H1 (cell line): ENCODE measurements at regions not wholly inside any gene's neighbourhood (a gene's known extent, or its start where the extent isn't known, plus 50 kb on each side); places are given as distances from the start of the nearest gene placed in this dataset.

ENCODE experiments used
- CTCF ChIA-PET: fragments of 300-600 bp; sonication (Branson Sonifier 250); formaldehyde crosslinking; loops from one replicate; lab custom pipeline; 2021; ENCODE audit not compliant: partially characterized antibody; lab: Charles Lee
- POLR2A ChIA-PET: fragments of 300-600 bp; sonication (Branson Sonifier 250); formaldehyde crosslinking; loops from one replicate; lab custom pipeline; 2021; ENCODE audit warnings: inconsistent platforms; ENCODE audit not compliant: partially characterized antibody; lab: Charles Lee
- DNase-seq, 2 experiments: peaks; one replicate each; pipeline versions ENCODE4 v3.0.0 to v3.0.0-alpha.2; 2010 to 2022; ENCODE audit warnings: low spot score in 2 of 2, low read depth in 1 of 2, mixed read lengths in 1 of 2
- FAIRE-seq: peaks from 2 replicates; lab custom pipeline; 2011; peaks lifted over from hg19 to GRCh38; lab: Jason Lieb, UNC
- H2AFZ ChIP-seq: 2 replicates; pipeline ENCODE4 v1.8.1; 2012; ENCODE audit warnings: low read length, inconsistent platforms
- H2AK5ac ChIP-seq: 2 replicates; pipeline ENCODE4 v1.6.1; 2013; ENCODE audit warnings: low read depth, low read length
- H2BK120ac ChIP-seq: replicated peaks from 2 replicates; pipeline ENCODE3; 2013; ENCODE audit warnings: low read depth, low read length, inconsistent platforms
- H2BK12ac ChIP-seq: 2 replicates; pipeline ENCODE4 v1.6.1; 2013; ENCODE audit warnings: low read depth, low read length
- H2BK15ac ChIP-seq: 2 replicates; pipeline ENCODE4 v1.6.1; 2013; ENCODE audit warnings: low read length
- H2BK20ac ChIP-seq: 2 replicates; pipeline ENCODE4 v1.6.1; 2013; ENCODE audit warnings: low read length
- H2BK5ac ChIP-seq: 2 replicates; pipeline ENCODE4 v1.6.1; 2013; ENCODE audit warnings: low read depth, low read length
- H3K14ac ChIP-seq: 2 replicates; pipeline ENCODE4 v1.6.1; 2013; ENCODE audit warnings: inconsistent platforms; ENCODE audit not compliant: insufficient read length
- H3K18ac ChIP-seq: 2 replicates; pipeline ENCODE4 v1.6.1; 2013; ENCODE audit warnings: low read length; ENCODE audit errors: extremely low read depth
- H3K23ac ChIP-seq: 2 replicates; pipeline ENCODE4 v1.6.1; 2013; ENCODE audit warnings: inconsistent platforms; ENCODE audit not compliant: insufficient read length
- H3K23me2 ChIP-seq: 2 replicates; pipeline ENCODE4 v1.6.1; 2013; ENCODE audit warnings: low read depth, low read length
- H3K27ac ChIP-seq: 2 replicates; pipeline ENCODE4 v1.6.1; 2011; ENCODE audit warnings: low read depth, low read length, inconsistent platforms
- H3K27me3 ChIP-seq, 4 experiments: replicated peaks in 1 of 4; 1 replicate in 1 of 4; 2 replicates in 3 of 4; pipeline versions ENCODE4 v1.6.1 to v1.8.1; 2011 to 2013; ENCODE audit warnings: low read length in 3 of 4, mild to moderate bottlenecking in 3 of 4, inconsistent platforms in 2 of 4, mixed read lengths in 2 of 4, moderate library complexity in 1 of 4; ENCODE audit not compliant: control insufficient read depth in 3 of 4, insufficient read depth in 3 of 4; ENCODE audit errors: extremely low read depth in 1 of 4
- H3K36me3 ChIP-seq, 4 experiments: 2 replicates each; pipeline versions ENCODE4 v1.6.1 to v1.8.1; 2011 to 2013; ENCODE audit warnings: mild to moderate bottlenecking in 4 of 4, low read length in 3 of 4, moderate library complexity in 2 of 4, control low read depth in 1 of 4, inconsistent platforms in 1 of 4; ENCODE audit not compliant: insufficient read depth in 4 of 4, control insufficient read depth in 2 of 4
- H3K4ac ChIP-seq: replicated peaks from 2 replicates; pipeline ENCODE3; 2013; ENCODE audit warnings: low read length, low read depth, mixed read lengths, inconsistent platforms; ENCODE audit not compliant: insufficient read length
- H3K4me1 ChIP-seq, 4 experiments: replicated peaks in 1 of 4; 1 replicate in 1 of 4; 2 replicates in 3 of 4; pipeline versions ENCODE4 v1.6.1 to v1.8.1; 2011 to 2013; ENCODE audit warnings: low read length in 3 of 4, inconsistent platforms in 2 of 4, mixed read lengths in 1 of 4; ENCODE audit not compliant: insufficient read depth in 4 of 4, control insufficient read depth in 3 of 4
- H3K4me2 ChIP-seq, 2 experiments: 2 replicates each; pipeline versions ENCODE4 v1.6.1 to v1.8.1; 2011 to 2013; ENCODE audit warnings: low read depth in 2 of 2, low read length in 2 of 2, control low read depth in 1 of 2, inconsistent platforms in 1 of 2, mild to moderate bottlenecking in 1 of 2; ENCODE audit not compliant: insufficient read depth in 1 of 2
- H3K4me3 ChIP-seq, 4 experiments: fragments of 200-600, 300-600 bp in 1 of 4; sonication (generic), shearing (Covaris generic), sonication (Bioruptor Twin) in 1 of 4; 2 replicates each; pipeline versions ENCODE4 v1.5.1 to v1.8.1; 2011 to 2016; ENCODE audit warnings: low read length in 4 of 4, low read depth in 3 of 4, control low read depth in 2 of 4, inconsistent platforms in 2 of 4, mild to moderate bottlenecking in 2 of 4, mixed read lengths in 1 of 4, moderate library complexity in 1 of 4; ENCODE audit not compliant: insufficient read depth in 2 of 4; ENCODE audit errors: extremely low read depth in 1 of 4
- H3K56ac ChIP-seq: replicated peaks from 2 replicates; pipeline ENCODE3; 2013; ENCODE audit warnings: low read depth, mild to moderate bottlenecking, mixed read lengths, low read length, inconsistent platforms; ENCODE audit not compliant: insufficient read length
- H3K79me1 ChIP-seq: 2 replicates; pipeline ENCODE4 v1.6.1; 2013; ENCODE audit warnings: low read depth, low read length, control low read depth
- H3K79me2 ChIP-seq, 2 experiments: 2 replicates each; pipeline versions ENCODE4 v1.6.1 to v1.8.1; 2012 to 2013; ENCODE audit warnings: low read length in 2 of 2, mild to moderate bottlenecking in 2 of 2, inconsistent platforms in 1 of 2; ENCODE audit not compliant: insufficient read depth in 2 of 2, control insufficient read depth in 1 of 2
- H3K9ac ChIP-seq, 4 experiments: replicated peaks in 1 of 4; 1 replicate in 1 of 4; 2 replicates in 3 of 4; pipeline versions ENCODE4 v1.6.1 to v1.8.1; 2011 to 2013; ENCODE audit warnings: low read depth in 3 of 4, low read length in 3 of 4, control low read depth in 2 of 4, mild to moderate bottlenecking in 2 of 4, moderate library complexity in 2 of 4, inconsistent platforms in 1 of 4; ENCODE audit errors: extremely low read depth in 1 of 4
- H3K9me3 ChIP-seq, 2 experiments: 2 replicates each; pipeline versions ENCODE4 v1.6.1 to v1.8.1; 2012 to 2013; ENCODE audit warnings: mild to moderate bottlenecking in 2 of 2, moderate library complexity in 2 of 2, control low read depth in 1 of 2, inconsistent platforms in 1 of 2, low read depth in 1 of 2, low read length in 1 of 2, mixed read lengths in 1 of 2; ENCODE audit not compliant: insufficient read depth in 2 of 2
- H4K20me1 ChIP-seq, 2 experiments: replicated peaks in 1 of 2; 2 replicates each; pipeline versions ENCODE3 to v1.8.1; 2011 to 2013; ENCODE audit warnings: inconsistent platforms in 2 of 2, low read length in 2 of 2, mild to moderate bottlenecking in 1 of 2; ENCODE audit not compliant: insufficient read depth in 2 of 2, control insufficient read depth in 1 of 2
- H4K5ac ChIP-seq: 2 replicates; pipeline ENCODE4 v1.6.1; 2013; ENCODE audit warnings: low read length, low read depth, mixed read lengths, inconsistent platforms; ENCODE audit not compliant: insufficient read length
- H4K8ac ChIP-seq: 2 replicates; pipeline ENCODE4 v1.8.0; 2013; ENCODE audit warnings: mild to moderate bottlenecking, moderate library complexity, low read length, inconsistent platforms; ENCODE audit not compliant: insufficient read depth; ENCODE audit errors: extremely low read depth
- H4K91ac ChIP-seq: replicated peaks from 2 replicates; pipeline ENCODE3; 2013; ENCODE audit warnings: low read length, mixed read lengths, inconsistent platforms; ENCODE audit not compliant: insufficient read length
- BRCA1 ChIP-seq: IDR thresholded peaks from 2 replicates; pipeline ENCODE4 v1.6.1; 2012; ENCODE audit warnings: low read depth, low read length, improper control_type of control experiment
- KDM4A ChIP-seq: IDR thresholded peaks from one replicate; pipeline ENCODE4 v1.7.1; 2012; ENCODE audit warnings: low read depth, mild to moderate bottlenecking, moderate library complexity, low read length, inconsistent platforms; ENCODE audit not compliant: severe bottlenecking
- WGBS, 2 experiments: shearing (Covaris generic) in 1 of 2; methylation state at CpG; one replicate each; pipeline versions ENCODE4 v1.1.6 to v1.1.7; 2013 to 2015; ENCODE audit warnings: low lambda C conversion rate in 2 of 2, mixed read lengths in 2 of 2, inconsistent platforms in 1 of 2, low coverage in 1 of 2, missing lambda C conversion rate in 1 of 2; ENCODE audit not compliant: insufficient replicate concordance in 2 of 2, insufficient coverage in 1 of 2, insufficient read length in 1 of 2; ENCODE audit errors: extremely low coverage in 1 of 2, missing lambda C conversion rate in 1 of 2; 5-methylcytosine and 5-hydroxymethylcytosine counted together

- DNase-seq: no peak
- CTCF ChIA-PET: interaction anchor here (0.6 to 8.9 kb wide), 28 partner anchors 9 to 419 kb away, joined by 3 to 81 read pairs (median 4); partner anchors contain the start of gene TCL1B
- whole genome bisulfite sequencing, 2 experiments: 14% methylated on average over 5 of the region's 5 CpGs; no CpG with 5 or more reads in 1 of the 2 experiments
- TF ChIP-seq KDM4A (no peak), BRCA1 (no peak)
Observed at GRCh38 chr14:95980402-95980801, 58.8 kb upstream of the C14orf132 start.

More at GRCh38 chr14:95980402-95980801, 58.8 kb upstream of the C14orf132 start:
- Histone ChIP-seq H3K4me2 (peak overlapping the region; percentile 51 to 54; a peak in 3 of 4 replicates), H3K79me2 (no peaks in the 10 kb centered on the region), H4K91ac (peak overlapping the region; percentile 67), H3K14ac (no peak overlapping the region), H3K36me3 (no peaks in the 10 kb centered on the region), H4K20me1 (no peaks in the 10 kb centered on the region), H2BK20ac (no peak overlapping the region; the same call in 1 of the 2 replicates), H2AK5ac (no peak overlapping the region; the same call in 1 of the 2 replicates), H3K4me3 (peak overlapping the region in 1 of 4 experiments; percentile 36; a peak in 1 of 8 replicates), H3K18ac (peak overlapping the region; percentile 95), H2BK5ac (peak overlapping the region; percentile 96; the same call in 1 of the 2 replicates), H3K56ac (no peak overlapping the region), H3K4me1 (peaks cover 15 to 28% (median 25%) of the 10 kb centered on the region in 4 experiments), H3K9ac (no peak overlapping the region), H4K8ac (no peak overlapping the region), H3K27ac (peak overlapping the region; percentile 88; the same call in 1 of the 2 replicates), H4K5ac (peak overlapping the region; percentile 94), H3K9me3 (no peaks in the 10 kb centered on the region), H3K79me1 (no peaks in the 10 kb centered on the region), H3K23me2 (no peaks in the 10 kb centered on the region), H2BK15ac (no peak overlapping the region), H3K23ac (no peak overlapping the region), H2AFZ (no peak overlapping the region), H2BK120ac (peak overlapping the region; percentile 79), H2BK12ac (peak overlapping the region; percentile 53; the same call in 1 of the 2 replicates), H3K27me3 (no peaks in the 10 kb centered on the region), H3K4ac (no peak overlapping the region)
- peak; percentile 70 for FAIRE-seq
- POLR2A ChIA-PET: interaction anchor here (1.1 to 5.6 kb wide), 12 partner anchors 12 to 206 kb away, joined by 3 to 34 read pairs (median 4); partner anchors contain the start of gene C14orf132
